ENCODE measurements at regions not wholly inside any gene's neighbourhood (a gene's known extent, or its start where the extent isn't known, plus 50 kb on each side); places are given as distances from the start of the nearest gene placed in this dataset.
"Not testable (repeated sequence)": the region's sequence is repeated elsewhere in the genome, so short reads cannot be mapped to it uniquely, and the experiment has no call there.

DNA sequence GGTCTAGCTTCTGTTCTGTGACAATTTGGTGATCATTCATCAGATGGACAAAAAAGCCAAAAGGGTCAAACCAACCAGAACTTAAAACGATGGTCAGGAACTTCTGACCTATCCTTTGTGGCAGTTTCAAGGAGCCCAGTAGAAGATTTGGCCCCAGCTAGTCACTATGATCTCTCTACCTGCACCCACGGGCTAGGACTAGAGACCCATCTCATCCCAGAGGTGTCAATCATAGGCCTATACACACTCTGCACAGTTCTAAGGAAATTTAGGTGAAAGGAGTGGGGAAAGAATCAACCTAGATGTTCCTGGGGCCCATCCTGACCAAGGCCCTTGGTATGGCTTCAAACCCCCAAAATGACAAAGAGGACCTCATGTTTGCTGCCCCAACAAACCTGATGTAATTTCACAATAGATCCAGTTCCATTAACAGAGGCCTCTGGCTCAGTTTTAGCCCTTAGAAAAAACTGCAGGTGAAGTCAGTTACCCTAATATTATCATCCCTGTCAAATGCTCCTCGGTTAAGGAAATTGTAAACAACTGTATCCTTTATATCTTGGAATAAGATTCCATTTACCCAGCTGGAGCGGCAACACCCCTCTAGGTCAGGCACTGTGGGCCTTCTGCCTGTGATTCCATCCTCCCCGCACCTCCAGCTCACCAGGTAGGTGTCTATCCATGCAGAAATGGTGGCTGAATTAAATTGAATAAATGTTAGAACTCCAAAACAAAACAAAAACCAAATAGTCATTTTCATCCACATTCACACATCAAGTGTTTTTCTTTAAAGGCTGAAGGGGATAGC, 138.7 kb downstream of the ENC1 start:
- no peak for DNase-seq (ENCODE audit: low read depth in 4 of 4, low spot score in 3 of 4)

DNA sequence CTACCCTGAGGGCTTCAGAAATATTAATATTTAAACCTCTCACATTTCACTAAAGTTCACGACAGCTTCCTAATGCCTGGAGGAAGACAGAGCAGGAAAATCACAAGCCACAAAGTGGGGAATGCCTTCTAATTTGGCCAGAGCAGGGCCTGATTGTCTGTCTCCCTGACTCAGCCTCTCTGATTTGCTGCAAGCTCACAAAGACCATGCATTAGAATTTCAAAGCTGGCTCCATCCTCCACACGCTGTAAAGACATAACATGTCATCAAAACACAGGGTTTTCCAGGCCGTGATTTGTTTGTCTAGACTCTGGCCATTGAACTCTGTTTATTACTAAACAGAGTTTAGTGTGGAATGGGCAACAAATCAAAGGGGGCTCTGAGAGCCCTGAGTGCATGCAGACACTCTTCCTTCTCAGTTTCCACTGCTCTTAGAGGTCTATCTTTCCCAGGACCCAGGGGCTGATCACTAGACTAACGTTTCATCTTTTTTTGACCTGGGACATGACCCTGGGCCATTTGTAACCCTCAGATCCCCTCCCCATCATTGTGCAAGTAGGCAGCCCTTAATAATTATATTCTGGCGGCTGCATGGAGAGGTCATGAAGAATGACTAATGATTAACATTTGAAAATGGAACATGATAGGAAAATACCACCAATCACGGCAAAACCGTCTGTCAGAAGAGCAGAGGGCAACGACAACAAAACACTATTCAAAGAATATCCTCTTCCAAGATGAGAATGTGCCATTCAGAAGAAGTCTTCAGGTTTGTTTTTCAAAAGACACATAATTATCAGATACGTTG, 140.2 kb downstream of the ENC1 start:
- no peak for DNase-seq (ENCODE audit: low read depth in 4 of 4, low spot score in 3 of 4)

DNA sequence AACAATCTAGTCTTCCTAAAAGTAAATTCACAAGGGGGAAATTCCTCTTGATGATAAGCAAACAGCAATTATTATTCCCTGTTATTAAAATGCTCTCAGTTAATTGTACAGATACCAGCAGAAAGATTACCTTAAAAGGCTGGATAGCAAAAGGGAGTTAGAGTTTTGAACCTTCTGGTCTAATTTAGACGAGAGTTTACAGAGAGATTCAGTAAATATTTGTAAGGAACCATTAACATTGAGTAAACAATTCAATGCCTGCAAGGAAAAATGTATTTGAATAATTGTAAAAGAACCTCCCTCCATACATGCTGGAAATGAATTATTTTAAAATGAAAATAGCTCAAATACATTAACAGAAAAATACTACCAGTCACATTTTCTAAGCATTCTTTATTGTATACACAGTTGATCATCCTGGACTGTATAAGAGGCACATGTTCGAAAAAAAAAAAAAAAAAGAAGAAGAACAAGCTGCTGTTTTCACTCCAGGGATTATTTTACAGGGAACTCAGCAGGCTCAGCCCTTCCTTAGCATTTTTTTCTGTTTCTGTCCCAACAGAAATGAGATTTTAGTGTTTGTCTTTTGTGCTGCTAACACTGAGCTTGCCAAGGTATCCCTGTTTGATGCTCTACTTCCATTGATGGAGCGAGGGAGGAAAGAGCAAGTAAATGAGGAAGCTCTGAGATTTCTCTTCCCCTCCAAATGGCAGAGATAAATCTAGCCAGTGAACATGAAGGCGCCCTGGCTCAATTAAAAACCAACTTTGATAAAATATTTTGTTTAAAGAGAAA, 141.1 kb downstream of the ENC1 start:
- DNase-seq (ENCODE audit: low read depth in 4 of 4, low spot score in 3 of 4) = no peak

DNA sequence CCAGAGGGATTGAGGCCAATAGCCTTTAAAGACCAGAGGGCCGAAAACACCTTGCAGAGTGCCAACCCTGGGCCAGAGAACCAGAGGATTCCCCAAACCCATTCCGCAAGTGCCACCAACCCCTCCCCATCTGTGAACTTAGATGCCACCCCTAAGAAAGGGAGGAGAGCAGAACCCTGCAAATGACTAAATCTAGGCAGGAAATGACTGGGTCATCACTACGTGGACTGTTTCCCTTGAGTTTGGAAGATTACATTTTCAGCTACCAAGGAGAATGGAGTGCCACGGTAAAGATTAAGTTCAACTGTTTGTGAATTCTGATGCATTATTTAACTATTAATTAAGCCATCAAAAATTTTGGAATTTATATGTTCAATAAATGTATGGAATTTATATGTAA, 142.8 kb downstream of the ENC1 start:
- DNase-seq (ENCODE audit: low read depth in 4 of 4, low spot score in 3 of 4) = no peak

DNA sequence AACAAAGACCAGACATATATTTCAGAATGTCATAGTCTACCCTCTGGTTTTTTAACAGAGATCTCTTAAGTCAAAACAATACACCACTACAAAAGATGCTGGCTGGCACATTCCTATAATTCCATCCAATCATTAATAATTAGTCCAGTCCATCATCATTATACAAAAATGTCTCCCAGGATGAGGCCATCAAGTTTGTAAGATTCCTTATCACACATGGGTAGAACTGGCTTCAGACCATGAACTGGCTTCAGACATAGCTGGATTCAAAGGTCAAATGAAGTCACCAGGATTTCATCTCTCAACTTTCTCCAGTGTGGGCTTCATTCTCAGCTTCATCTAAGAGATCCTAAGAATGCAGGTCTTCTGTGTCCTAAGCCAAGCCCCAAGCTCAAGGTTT, 147.1 kb downstream of the ENC1 start:
- DNase-seq (ENCODE audit: low read depth in 4 of 4, low spot score in 3 of 4) = no peak

DNA sequence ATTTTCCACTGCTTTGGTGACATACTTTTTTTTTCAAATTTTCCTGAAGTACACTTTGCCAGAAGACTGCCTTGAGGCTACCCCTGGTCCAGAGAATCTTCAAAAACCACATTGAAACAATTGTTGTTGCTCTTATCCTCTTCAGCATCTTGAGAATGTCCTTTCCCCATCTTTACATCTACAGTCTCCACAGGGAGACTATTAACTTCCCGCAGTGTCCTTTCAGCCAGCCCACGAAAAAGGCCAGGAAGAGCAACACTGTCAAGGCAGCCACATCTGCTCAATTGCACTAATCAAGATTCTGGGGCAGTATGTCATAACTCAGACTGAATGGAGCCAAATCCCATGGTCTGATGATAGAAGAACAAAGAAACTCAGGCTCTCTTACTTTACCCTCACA, 148.3 kb downstream of the ENC1 start:
- no peak for DNase-seq (ENCODE audit: low read depth in 4 of 4, low spot score in 3 of 4)

DNA sequence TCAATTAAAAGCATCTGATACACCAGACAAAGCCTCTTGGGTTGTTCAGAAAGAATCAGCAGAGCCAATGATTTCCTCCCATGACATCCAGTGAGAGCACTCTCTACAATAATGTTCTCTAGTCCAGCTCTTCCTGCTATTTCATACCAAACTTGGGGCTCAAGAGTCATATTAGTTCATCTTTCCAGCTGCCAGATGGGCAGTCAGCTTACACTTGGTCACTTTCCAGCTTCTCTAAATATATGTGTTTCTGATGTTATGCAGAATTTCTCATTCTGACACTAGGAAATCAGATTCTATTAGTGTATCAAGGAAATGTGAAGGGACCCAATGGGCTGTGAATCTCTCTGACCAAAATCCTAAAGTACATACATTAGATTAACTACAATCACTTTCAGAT, 148.9 kb downstream of the ENC1 start:
- DNase-seq (ENCODE audit: low read depth in 4 of 4, low spot score in 3 of 4) = no peak

DNA sequence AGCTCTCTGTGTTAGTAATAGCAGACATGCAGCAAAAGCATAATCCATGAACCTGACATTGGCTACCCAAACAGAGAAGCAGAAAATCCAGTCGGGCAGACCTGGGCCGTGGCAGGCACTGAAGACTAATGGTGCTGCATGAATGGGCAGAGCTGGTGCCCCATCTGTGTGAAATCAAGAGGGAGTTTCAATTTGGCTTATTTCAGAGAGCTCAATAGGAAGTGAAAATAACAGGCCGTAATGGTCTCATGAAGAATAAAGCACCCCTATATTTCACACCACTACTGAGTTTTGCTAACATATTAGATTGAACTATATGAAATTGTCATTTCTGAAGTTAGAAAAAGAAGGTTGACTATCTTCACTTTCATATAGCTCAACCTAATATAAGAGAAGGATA, 149.7 kb downstream of the ENC1 start:
- no peak for DNase-seq (ENCODE audit: low read depth in 4 of 4, low spot score in 3 of 4)

DNA sequence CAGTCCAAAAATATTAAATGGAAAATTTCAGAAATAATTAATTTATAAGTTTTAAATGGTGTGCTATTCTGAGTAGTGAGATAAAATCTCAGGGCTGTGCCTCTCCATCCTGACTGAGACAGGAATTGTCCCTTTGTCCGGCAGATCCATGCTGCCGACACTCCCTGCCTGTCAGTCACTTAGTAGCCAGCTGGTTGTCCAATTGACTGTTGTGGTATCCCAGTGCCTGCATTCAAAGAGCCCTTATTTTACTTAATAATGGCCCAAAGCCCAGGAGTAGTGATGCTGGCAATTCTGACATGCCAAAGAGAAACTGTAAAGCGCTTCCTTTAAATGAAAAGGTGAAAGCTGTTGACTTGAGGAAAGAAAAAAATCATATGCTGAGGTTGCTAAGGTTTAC, 157.5 kb downstream of the ENC1 start:
- DNase-seq (ENCODE audit: low read depth in 4 of 4, low spot score in 3 of 4) = no peak

DNA sequence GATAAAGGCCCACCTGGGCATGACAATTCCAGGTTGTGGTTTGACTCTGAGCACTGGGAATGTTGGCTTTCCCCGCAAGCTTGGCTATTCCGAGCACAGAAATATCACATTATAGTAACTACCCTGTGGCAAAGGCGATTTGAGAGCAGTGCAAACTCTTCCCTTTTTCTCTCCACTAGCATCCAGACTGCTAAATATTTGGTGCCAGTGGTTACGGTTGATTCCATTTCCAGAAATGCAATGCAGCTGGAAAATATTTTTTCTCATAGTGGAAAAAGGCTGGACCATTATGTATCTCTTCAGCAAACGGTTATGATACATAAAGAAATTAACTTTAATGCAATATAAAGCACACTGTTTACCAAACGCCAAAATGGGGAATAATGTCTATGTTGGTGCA, 158.0 kb downstream of the ENC1 start:
- no peak for DNase-seq (ENCODE audit: low read depth in 4 of 4, low spot score in 3 of 4)

DNA sequence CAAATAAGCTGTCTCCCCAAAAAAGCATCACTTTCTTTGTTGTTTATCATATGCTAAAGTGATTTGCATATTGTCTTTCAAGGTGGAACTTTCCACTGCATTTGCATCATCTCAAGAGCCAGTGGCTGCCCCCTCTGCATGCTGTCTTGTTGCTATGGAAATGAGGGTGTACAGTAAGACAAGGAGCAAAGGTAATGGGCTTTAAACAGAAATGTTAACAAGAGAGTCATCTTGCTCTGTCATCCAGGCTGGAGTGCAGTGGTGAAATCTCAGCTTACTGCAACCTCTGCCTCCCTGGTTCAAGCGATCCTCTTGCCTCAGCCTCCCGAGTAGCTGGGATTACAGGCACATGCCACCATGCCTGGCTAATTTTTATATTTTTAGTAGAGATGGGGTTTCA, 159.2 kb downstream of the ENC1 start:
- not testable (repeated sequence) for DNase-seq (ENCODE audit: low read depth in 4 of 4, low spot score in 3 of 4)

DNA sequence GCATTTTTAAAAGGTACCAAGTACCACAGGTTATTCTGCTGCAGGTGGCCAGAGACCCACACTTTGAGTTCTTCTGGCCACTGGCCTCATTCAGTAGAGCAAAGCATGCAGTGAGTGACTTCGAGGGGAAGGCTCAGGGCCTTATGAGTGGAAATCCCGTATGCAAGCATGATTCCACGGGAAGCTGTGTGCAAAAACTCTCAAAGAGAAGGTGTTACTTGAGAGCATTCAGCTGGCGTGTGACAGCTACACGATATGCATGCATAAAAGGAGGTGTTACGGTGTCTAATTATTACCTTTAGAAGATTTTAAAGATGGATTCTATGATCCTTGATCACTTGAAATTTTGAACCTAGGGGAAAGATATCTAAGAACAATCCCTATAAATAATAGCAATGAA, 160.3 kb downstream of the ENC1 start:
- no peak for DNase-seq (ENCODE audit: low read depth in 4 of 4, low spot score in 3 of 4)

DNA sequence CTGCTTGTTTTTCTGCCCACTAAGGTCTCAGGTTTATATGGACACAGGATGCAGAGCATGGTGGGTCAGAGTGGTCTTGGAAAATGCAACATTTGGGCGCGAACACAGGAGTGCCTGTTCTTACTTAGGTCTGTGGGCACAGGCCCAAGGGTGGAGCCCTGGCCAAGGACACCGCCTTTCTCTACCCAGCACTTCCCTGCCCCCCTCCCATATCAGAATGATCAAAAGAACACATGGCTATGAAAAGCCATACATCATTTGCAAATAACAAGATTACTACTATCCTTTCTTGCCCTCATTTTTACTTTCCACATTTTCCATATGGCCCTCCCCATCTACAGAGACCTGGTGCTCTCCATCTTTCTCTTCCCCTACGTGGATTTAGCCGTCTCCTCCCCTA, 162.2 kb downstream of the ENC1 start:
- no peak for DNase-seq (ENCODE audit: low read depth in 4 of 4, low spot score in 3 of 4)

DNA sequence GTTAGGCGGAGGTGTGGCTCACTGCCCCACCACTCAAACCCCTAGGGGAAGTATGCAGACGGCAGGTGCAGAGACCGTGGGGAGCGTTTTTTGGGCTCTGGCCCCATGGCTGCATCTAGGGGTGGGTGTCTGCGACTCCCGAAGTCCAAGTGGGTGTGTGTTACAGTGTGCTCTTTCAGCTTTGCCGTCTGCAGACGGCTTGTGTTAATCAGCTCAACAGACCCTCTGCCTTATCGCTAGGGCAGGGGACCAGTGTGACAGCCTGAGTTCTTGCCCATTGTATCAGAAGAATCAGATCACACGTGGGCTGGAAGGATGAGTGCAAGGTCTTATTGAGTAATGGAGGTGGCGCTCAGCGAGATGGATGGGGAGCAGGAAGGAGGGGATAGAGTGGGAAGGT, 162.8 kb downstream of the ENC1 start:
- no peak for DNase-seq (ENCODE audit: low read depth in 4 of 4, low spot score in 3 of 4)

DNA sequence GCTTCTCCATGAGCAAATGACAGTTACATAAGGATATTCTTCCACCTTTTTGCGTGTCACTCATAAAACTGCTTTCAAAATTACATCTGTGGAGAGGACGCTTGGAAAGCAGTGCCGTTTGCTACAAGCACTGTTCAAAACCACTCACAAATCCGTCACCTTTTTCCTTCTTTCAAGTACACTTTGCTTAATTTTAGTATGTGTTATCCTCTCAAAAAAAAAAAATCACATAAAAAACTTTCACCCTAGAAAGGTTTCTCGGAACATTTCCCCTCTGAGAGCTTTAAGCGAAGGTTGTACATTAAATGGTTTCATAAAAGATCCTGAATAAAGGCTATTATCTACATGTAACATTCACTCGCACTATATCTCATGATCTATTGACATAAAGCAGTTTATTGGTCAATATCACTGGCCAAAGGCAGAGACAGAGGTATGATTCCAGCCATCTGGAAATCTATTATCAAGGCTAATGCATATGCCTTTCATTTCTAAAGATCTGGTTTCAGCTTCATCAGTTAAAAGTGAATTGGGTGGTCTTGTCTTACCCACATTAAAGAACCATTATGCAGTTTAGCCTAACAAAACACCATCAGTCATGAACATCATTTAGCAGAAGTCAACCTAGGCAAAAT, 163.6 kb downstream of the ENC1 start:
- no peak for DNase-seq (ENCODE audit: low read depth in 4 of 4, low spot score in 3 of 4)

DNA sequence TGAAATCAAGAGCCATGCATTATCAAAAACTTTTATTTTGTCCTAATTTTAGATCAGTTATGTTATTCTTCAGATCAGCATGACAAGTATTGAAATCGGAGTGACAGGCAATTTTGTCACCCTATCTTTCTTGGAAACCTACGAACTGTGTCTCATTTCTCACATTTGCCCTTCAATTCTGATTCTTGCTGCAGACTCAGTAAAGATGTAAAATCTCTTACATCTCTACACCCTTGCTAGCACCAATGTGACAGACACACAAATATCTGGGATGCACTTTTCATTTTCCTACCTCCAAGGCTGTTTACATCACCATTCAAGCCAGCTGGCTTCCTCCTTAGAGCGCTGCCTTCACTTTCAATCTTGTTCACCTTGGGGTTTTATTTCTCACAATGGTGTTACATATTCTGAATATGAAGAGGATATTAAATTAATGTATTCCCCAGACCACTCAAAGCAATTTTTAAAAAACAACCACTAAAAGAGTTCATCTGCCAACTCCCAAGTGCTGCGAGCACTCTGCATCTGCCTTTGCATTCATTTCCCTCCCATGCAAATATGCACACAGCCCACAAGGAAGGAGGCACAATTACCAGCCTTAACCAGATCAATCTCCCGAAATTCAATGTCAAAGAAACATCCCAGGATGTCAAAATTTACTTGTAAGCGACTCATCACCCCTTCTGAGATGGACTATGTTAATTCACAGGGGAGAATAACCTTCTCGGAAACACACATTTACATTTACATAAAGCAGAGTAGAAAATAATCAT, 164.3 kb downstream of the ENC1 start:
- DNase-seq (ENCODE audit: low read depth in 4 of 4, low spot score in 3 of 4) = no peak

DNA sequence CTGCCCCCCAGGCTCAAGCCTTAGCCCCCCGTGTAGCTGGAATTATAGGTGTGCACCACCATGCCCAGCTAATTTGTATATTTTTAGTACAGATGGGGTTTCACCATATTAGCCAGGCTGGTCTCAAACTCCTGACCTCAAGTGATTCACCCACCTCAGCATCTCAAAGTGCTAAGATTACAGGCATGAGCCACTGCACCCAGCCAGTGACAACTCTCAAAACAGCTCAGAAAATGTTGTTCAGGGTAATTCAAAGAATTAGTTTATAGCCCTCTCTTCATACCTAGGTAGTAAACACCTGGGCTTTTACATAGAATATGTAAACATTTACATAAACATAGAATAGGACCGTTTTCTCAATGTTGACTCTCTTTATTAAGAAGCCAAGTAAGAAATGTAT, 168.7 kb downstream of the ENC1 start:
- no peak for DNase-seq (ENCODE audit: low read depth in 4 of 4, low spot score in 3 of 4)

DNA sequence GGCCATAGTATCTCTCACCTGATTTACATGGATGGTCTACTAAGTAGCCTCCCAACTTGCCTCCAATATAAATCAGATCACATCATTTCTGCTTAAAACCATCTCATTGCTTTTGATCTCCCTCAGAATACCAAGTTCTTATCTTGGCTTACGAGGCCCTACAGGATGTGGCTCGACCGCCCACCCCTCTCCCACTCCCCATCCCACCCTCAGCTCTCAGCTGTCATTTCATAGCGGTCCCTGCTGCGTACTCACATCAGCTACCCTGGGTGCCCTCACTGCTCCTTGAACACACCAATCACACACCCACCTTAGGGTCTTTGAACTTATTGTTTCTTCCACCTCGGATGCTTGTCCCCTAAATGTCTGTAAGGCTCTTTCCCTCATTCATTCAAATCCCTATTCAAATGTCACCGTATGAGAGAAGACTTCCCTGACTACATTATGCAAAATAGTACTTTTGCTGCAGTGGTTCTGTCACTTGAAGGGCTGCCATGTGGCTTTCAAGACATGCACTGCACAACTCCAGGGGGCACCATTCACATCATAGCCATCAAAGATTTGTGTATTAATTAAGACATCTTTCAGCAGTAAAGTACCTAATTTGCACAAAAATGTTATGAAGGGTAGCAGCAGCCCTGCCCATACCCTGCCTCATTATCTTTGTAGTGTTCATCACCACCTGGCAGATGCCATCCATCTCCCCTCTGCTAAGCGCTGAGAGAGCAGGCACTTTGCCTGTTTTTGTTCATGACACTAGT, 171.1 kb downstream of the ENC1 start:
- DNase-seq (ENCODE audit: low read depth in 4 of 4, low spot score in 3 of 4) = no peak

DNA sequence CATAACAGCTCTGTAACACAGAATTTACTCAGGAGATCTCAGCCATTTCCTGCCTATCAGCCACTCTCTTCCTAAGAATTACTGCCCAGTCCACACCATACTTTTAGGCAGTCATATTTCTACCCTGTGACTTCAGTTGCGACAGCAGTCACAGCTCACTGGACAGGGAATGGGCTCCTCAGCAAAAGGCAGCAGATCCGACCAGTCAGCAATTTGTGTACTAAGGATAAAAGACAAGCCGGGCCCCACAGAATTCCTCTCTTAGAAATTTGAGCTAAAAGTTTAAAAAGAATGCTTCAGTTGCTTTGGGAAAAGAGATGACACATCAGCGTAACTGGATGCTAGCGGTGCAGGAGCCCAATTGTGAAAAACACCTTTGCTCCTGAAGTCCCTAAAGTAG, 172.1 kb downstream of the ENC1 start:
- DNase-seq (ENCODE audit: low read depth in 4 of 4, low spot score in 3 of 4) = no peak
